H1 (cell line): ENCODE measurements at regions not wholly inside any gene's neighbourhood (a gene's known extent, or its start where the extent isn't known, plus 50 kb on each side); places are given as distances from the start of the nearest gene placed in this dataset.

Source experiments
- CTCF ChIA-PET: fragments of 300-600 bp; sonication (Branson Sonifier 250); formaldehyde crosslinking; loops from one replicate; lab custom pipeline; 2021; ENCODE audit not compliant: partially characterized antibody; lab: Charles Lee
- POLR2A ChIA-PET: fragments of 300-600 bp; sonication (Branson Sonifier 250); formaldehyde crosslinking; loops from one replicate; lab custom pipeline; 2021; ENCODE audit warnings: inconsistent platforms; ENCODE audit not compliant: partially characterized antibody; lab: Charles Lee
- DNase-seq, 2 experiments: peaks; one replicate each; pipeline versions ENCODE4 v3.0.0 to v3.0.0-alpha.2; 2010 to 2022; ENCODE audit warnings: low spot score in 2 of 2, low read depth in 1 of 2, mixed read lengths in 1 of 2
- FAIRE-seq: peaks from 2 replicates; lab custom pipeline; 2011; peaks lifted over from hg19 to GRCh38; lab: Jason Lieb, UNC
- H2AFZ ChIP-seq: 2 replicates; pipeline ENCODE4 v1.8.1; 2012; ENCODE audit warnings: low read length, inconsistent platforms
- H2AK5ac ChIP-seq: 2 replicates; pipeline ENCODE4 v1.6.1; 2013; ENCODE audit warnings: low read depth, low read length
- H2BK120ac ChIP-seq: replicated peaks from 2 replicates; pipeline ENCODE3; 2013; ENCODE audit warnings: low read depth, low read length, inconsistent platforms
- H2BK12ac ChIP-seq: 2 replicates; pipeline ENCODE4 v1.6.1; 2013; ENCODE audit warnings: low read depth, low read length
- H2BK15ac ChIP-seq: 2 replicates; pipeline ENCODE4 v1.6.1; 2013; ENCODE audit warnings: low read length
- H2BK20ac ChIP-seq: 2 replicates; pipeline ENCODE4 v1.6.1; 2013; ENCODE audit warnings: low read length
- H2BK5ac ChIP-seq: 2 replicates; pipeline ENCODE4 v1.6.1; 2013; ENCODE audit warnings: low read depth, low read length
- H3K14ac ChIP-seq: 2 replicates; pipeline ENCODE4 v1.6.1; 2013; ENCODE audit warnings: inconsistent platforms; ENCODE audit not compliant: insufficient read length
- H3K18ac ChIP-seq: 2 replicates; pipeline ENCODE4 v1.6.1; 2013; ENCODE audit warnings: low read length; ENCODE audit errors: extremely low read depth
- H3K23ac ChIP-seq: 2 replicates; pipeline ENCODE4 v1.6.1; 2013; ENCODE audit warnings: inconsistent platforms; ENCODE audit not compliant: insufficient read length
- H3K23me2 ChIP-seq: 2 replicates; pipeline ENCODE4 v1.6.1; 2013; ENCODE audit warnings: low read depth, low read length
- H3K27ac ChIP-seq: 2 replicates; pipeline ENCODE4 v1.6.1; 2011; ENCODE audit warnings: low read depth, low read length, inconsistent platforms
- H3K27me3 ChIP-seq, 4 experiments: replicated peaks in 1 of 4; 1 replicate in 1 of 4; 2 replicates in 3 of 4; pipeline versions ENCODE4 v1.6.1 to v1.8.1; 2011 to 2013; ENCODE audit warnings: low read length in 3 of 4, mild to moderate bottlenecking in 3 of 4, inconsistent platforms in 2 of 4, mixed read lengths in 2 of 4, moderate library complexity in 1 of 4; ENCODE audit not compliant: control insufficient read depth in 3 of 4, insufficient read depth in 3 of 4; ENCODE audit errors: extremely low read depth in 1 of 4
- H3K36me3 ChIP-seq, 4 experiments: 2 replicates each; pipeline versions ENCODE4 v1.6.1 to v1.8.1; 2011 to 2013; ENCODE audit warnings: mild to moderate bottlenecking in 4 of 4, low read length in 3 of 4, moderate library complexity in 2 of 4, control low read depth in 1 of 4, inconsistent platforms in 1 of 4; ENCODE audit not compliant: insufficient read depth in 4 of 4, control insufficient read depth in 2 of 4
- H3K4ac ChIP-seq: replicated peaks from 2 replicates; pipeline ENCODE3; 2013; ENCODE audit warnings: low read length, low read depth, mixed read lengths, inconsistent platforms; ENCODE audit not compliant: insufficient read length
- H3K4me1 ChIP-seq, 4 experiments: replicated peaks in 1 of 4; 1 replicate in 1 of 4; 2 replicates in 3 of 4; pipeline versions ENCODE4 v1.6.1 to v1.8.1; 2011 to 2013; ENCODE audit warnings: low read length in 3 of 4, inconsistent platforms in 2 of 4, mixed read lengths in 1 of 4; ENCODE audit not compliant: insufficient read depth in 4 of 4, control insufficient read depth in 3 of 4
- H3K4me2 ChIP-seq, 2 experiments: 2 replicates each; pipeline versions ENCODE4 v1.6.1 to v1.8.1; 2011 to 2013; ENCODE audit warnings: low read depth in 2 of 2, low read length in 2 of 2, control low read depth in 1 of 2, inconsistent platforms in 1 of 2, mild to moderate bottlenecking in 1 of 2; ENCODE audit not compliant: insufficient read depth in 1 of 2
- H3K4me3 ChIP-seq, 4 experiments: fragments of 200-600, 300-600 bp in 1 of 4; sonication (generic), shearing (Covaris generic), sonication (Bioruptor Twin) in 1 of 4; 2 replicates each; pipeline versions ENCODE4 v1.5.1 to v1.8.1; 2011 to 2016; ENCODE audit warnings: low read length in 4 of 4, low read depth in 3 of 4, control low read depth in 2 of 4, inconsistent platforms in 2 of 4, mild to moderate bottlenecking in 2 of 4, mixed read lengths in 1 of 4, moderate library complexity in 1 of 4; ENCODE audit not compliant: insufficient read depth in 2 of 4; ENCODE audit errors: extremely low read depth in 1 of 4
- H3K56ac ChIP-seq: replicated peaks from 2 replicates; pipeline ENCODE3; 2013; ENCODE audit warnings: low read depth, mild to moderate bottlenecking, mixed read lengths, low read length, inconsistent platforms; ENCODE audit not compliant: insufficient read length
- H3K79me1 ChIP-seq: 2 replicates; pipeline ENCODE4 v1.6.1; 2013; ENCODE audit warnings: low read depth, low read length, control low read depth
- H3K79me2 ChIP-seq, 2 experiments: 2 replicates each; pipeline versions ENCODE4 v1.6.1 to v1.8.1; 2012 to 2013; ENCODE audit warnings: low read length in 2 of 2, mild to moderate bottlenecking in 2 of 2, inconsistent platforms in 1 of 2; ENCODE audit not compliant: insufficient read depth in 2 of 2, control insufficient read depth in 1 of 2
- H3K9ac ChIP-seq, 4 experiments: replicated peaks in 1 of 4; 1 replicate in 1 of 4; 2 replicates in 3 of 4; pipeline versions ENCODE4 v1.6.1 to v1.8.1; 2011 to 2013; ENCODE audit warnings: low read depth in 3 of 4, low read length in 3 of 4, control low read depth in 2 of 4, mild to moderate bottlenecking in 2 of 4, moderate library complexity in 2 of 4, inconsistent platforms in 1 of 4; ENCODE audit errors: extremely low read depth in 1 of 4
- H3K9me3 ChIP-seq, 2 experiments: 2 replicates each; pipeline versions ENCODE4 v1.6.1 to v1.8.1; 2012 to 2013; ENCODE audit warnings: mild to moderate bottlenecking in 2 of 2, moderate library complexity in 2 of 2, control low read depth in 1 of 2, inconsistent platforms in 1 of 2, low read depth in 1 of 2, low read length in 1 of 2, mixed read lengths in 1 of 2; ENCODE audit not compliant: insufficient read depth in 2 of 2
- H4K20me1 ChIP-seq, 2 experiments: replicated peaks in 1 of 2; 2 replicates each; pipeline versions ENCODE3 to v1.8.1; 2011 to 2013; ENCODE audit warnings: inconsistent platforms in 2 of 2, low read length in 2 of 2, mild to moderate bottlenecking in 1 of 2; ENCODE audit not compliant: insufficient read depth in 2 of 2, control insufficient read depth in 1 of 2
- H4K5ac ChIP-seq: 2 replicates; pipeline ENCODE4 v1.6.1; 2013; ENCODE audit warnings: low read length, low read depth, mixed read lengths, inconsistent platforms; ENCODE audit not compliant: insufficient read length
- H4K8ac ChIP-seq: 2 replicates; pipeline ENCODE4 v1.8.0; 2013; ENCODE audit warnings: mild to moderate bottlenecking, moderate library complexity, low read length, inconsistent platforms; ENCODE audit not compliant: insufficient read depth; ENCODE audit errors: extremely low read depth
- H4K91ac ChIP-seq: replicated peaks from 2 replicates; pipeline ENCODE3; 2013; ENCODE audit warnings: low read length, mixed read lengths, inconsistent platforms; ENCODE audit not compliant: insufficient read length
- CBX8 ChIP-seq: fragments of 300-800, 300-1000 bp; sonication (generic); IDR thresholded peaks from 2 replicates; pipeline ENCODE4 v1.7.1; 2016; ENCODE audit warnings: low read depth, low read length, borderline replicate concordance
- NRF1 ChIP-seq: IDR thresholded peaks from 2 replicates; pipeline ENCODE4 v1.6.1; 2011; ENCODE audit warnings: mild to moderate bottlenecking, low read depth, low read length, improper control_type of control experiment
- RBBP5 ChIP-seq: IDR thresholded peaks from 2 replicates; pipeline ENCODE4 v1.7.1; 2012; ENCODE audit warnings: low read depth, mild to moderate bottlenecking, inconsistent platforms, low read length, moderate library complexity, borderline replicate concordance
- SIRT6 ChIP-seq: IDR thresholded peaks from one replicate; pipeline ENCODE4 v1.7.1; 2012; ENCODE audit warnings: low read length, inconsistent platforms
- SUZ12 ChIP-seq: fragments of 200-600 bp; sonication (generic); IDR thresholded peaks from 2 replicates; pipeline ENCODE4 v1.6.1; 2012; ENCODE audit warnings: mild to moderate bottlenecking, inconsistent platforms, low read length, moderate library complexity, mixed read lengths
- TCF12 ChIP-seq: IDR thresholded peaks from 2 replicates; pipeline ENCODE4 v1.6.1; 2011; ENCODE audit warnings: low read depth, mild to moderate bottlenecking, low read length
- WGBS, 2 experiments: shearing (Covaris generic) in 1 of 2; methylation state at CpG; one replicate each; pipeline versions ENCODE4 v1.1.6 to v1.1.7; 2013 to 2015; ENCODE audit warnings: low lambda C conversion rate in 2 of 2, mixed read lengths in 2 of 2, inconsistent platforms in 1 of 2, low coverage in 1 of 2, missing lambda C conversion rate in 1 of 2; ENCODE audit not compliant: insufficient replicate concordance in 2 of 2, insufficient coverage in 1 of 2, insufficient read length in 1 of 2; ENCODE audit errors: extremely low coverage in 1 of 2, missing lambda C conversion rate in 1 of 2; 5-methylcytosine and 5-hydroxymethylcytosine counted together

DNA sequence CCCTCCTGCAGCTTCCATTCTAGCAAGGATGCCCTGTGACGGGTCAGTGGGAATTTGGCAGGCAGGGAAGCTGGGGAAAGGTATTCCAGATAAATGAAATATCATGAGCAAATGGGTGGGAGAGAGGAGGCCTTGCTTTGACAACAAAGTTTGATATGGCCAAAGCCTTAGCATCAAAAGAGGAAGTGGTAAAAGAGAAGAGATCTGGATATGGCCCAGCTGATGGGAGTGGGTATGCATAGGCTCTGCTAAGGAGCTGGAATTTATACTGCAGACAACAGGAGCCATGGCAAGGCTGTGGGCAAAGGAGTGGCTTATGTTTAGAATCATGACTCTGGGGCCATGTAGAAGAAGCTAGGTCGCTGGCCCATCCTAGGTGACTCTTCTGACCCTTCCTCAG lies 89.2 kb downstream of the PJA1 start:
- DNase-seq = no peak
- Histone ChIP-seq H4K5ac (no peak overlapping the region), H4K91ac (no peak overlapping the region), H3K23ac (no peak overlapping the region), H3K27me3 (no peaks in the 10 kb centered on the region), H2BK20ac (no peak overlapping the region), H2BK5ac (no peak overlapping the region), H4K20me1 (no peaks in the 10 kb centered on the region), H3K4ac (no peak overlapping the region), H3K9ac (no peak overlapping the region), H3K18ac (no peak overlapping the region), H3K9me3 (no peaks in the 10 kb centered on the region), H3K79me1 (no peaks in the 10 kb centered on the region), H2AFZ (no peak overlapping the region), H3K36me3 (no peaks in the 10 kb centered on the region), H4K8ac (no peak overlapping the region), H3K79me2 (no peaks in the 10 kb centered on the region), H2AK5ac (no peak overlapping the region), H3K56ac (no peak overlapping the region), H2BK120ac (no peak overlapping the region), H2BK15ac (no peak overlapping the region), H3K14ac (no peak overlapping the region), H3K27ac (no peak overlapping the region), H3K4me3 (no peak overlapping the region), H3K4me2 (no peak overlapping the region), H3K4me1 (peaks cover 0 to 10% (median 2%) of the 10 kb centered on the region in 4 experiments; a peak in 3 of 7 replicates), H2BK12ac (no peak overlapping the region), H3K23me2 (no peaks in the 10 kb centered on the region)
- no peak for TF ChIP-seq SIRT6
- no peak for TF ChIP-seq NRF1
- no peak for TF ChIP-seq TCF12
- no peak for TF ChIP-seq RBBP5
- TF ChIP-seq SUZ12 = no peak
- TF ChIP-seq CBX8 = no peak
- WGBS, 2 experiments = 83% methylated on average over 2 of the region's 2 CpGs; no CpG with 5 or more reads in 1 of the 2 experiments
- ChIA-PET POLR2A (no interaction called here), CTCF (interaction anchor here (1.2 to 3.2 kb wide), 6 partner anchors 18 to 310 kb away, joined by 3 to 12 read pairs (median 4); partner anchors contain the start of gene EFNB1)
- no peak for FAIRE-seq
